ENCODE measurements at regions not wholly inside any gene's neighbourhood (a gene's known extent, or its start where the extent isn't known, plus 50 kb on each side); places are given as distances from the start of the nearest gene placed in this dataset.
A peak's percentile ranks its signal among the peaks of the same experiment; 100 is the strongest.

- Mint-ChIP-seq H3K27me3 (ENCODE audit: insufficient read depth) (no peaks in the 10 kb centered on the region), H3K4me1 (peaks cover 6% of the 10 kb centered on the region), H3K27ac (no peak overlapping the region), H3K9me3 (no peaks in the 10 kb centered on the region), H3K4me3 (no peak overlapping the region), H3K36me3 (ENCODE audit: low read depth) (no peaks in the 10 kb centered on the region)
- Histone ChIP-seq H3K9ac (ENCODE audit: extremely low read depth, low read length, poor library complexity, severe bottlenecking) (no peak overlapping the region), H3K36me3 (ENCODE audit: control insufficient read depth, insufficient read depth, low read length) (no peaks in the 10 kb centered on the region), H3K27me3 (ENCODE audit: control insufficient read depth, insufficient read depth, low read length, poor library complexity, severe bottlenecking) (no peaks in the 10 kb centered on the region), H3K27ac (ENCODE audit: low read depth, low read length) (no peak overlapping the region), H3K9me3 (ENCODE audit: control insufficient read depth, low read length) (no peaks in the 10 kb centered on the region), H3K4me1 (ENCODE audit: control insufficient read depth, insufficient read depth, low read length) (no peaks in the 10 kb centered on the region), H3K4me3 (ENCODE audit: low read length) (no peak overlapping the region)
- 92 to 100% methylated on average over 2 to 3 of the region's 3 CpGs for WGBS, 2 experiments (ENCODE audit: insufficient coverage in 1 of 2, insufficient read length in 1 of 2)
- TF ChIP-seq, protein P1, sequence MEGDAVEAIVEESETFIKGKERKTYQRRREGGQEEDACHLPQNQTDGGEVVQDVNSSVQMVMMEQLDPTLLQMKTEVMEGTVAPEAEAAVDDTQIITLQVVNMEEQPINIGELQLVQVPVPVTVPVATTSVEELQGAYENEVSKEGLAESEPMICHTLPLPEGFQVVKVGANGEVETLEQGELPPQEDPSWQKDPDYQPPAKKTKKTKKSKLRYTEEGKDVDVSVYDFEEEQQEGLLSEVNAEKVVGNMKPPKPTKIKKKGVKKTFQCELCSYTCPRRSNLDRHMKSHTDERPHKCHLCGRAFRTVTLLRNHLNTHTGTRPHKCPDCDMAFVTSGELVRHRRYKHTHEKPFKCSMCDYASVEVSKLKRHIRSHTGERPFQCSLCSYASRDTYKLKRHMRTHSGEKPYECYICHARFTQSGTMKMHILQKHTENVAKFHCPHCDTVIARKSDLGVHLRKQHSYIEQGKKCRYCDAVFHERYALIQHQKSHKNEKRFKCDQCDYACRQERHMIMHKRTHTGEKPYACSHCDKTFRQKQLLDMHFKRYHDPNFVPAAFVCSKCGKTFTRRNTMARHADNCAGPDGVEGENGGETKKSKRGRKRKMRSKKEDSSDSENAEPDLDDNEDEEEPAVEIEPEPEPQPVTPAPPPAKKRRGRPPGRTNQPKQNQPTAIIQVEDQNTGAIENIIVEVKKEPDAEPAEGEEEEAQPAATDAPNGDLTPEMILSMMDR (conservative IDR thresholded peaks at IDR 0.05): no peak
- no peak for DNase-seq
Observed at GRCh38 chr1:195898373-195898772, 709.9 kb downstream of the KCNT2 start.

- no peaks in the 10 kb centered on the region for H3K27me3 ChIP-seq (ENCODE audit: control insufficient read depth, insufficient read depth, low read length, poor library complexity, severe bottlenecking)
- no peak overlapping the region for H3K4me3 ChIP-seq (ENCODE audit: low read length)
- Mint-ChIP-seq H3K4me1 (peaks cover 6% of the 10 kb centered on the region), H3K27me3 (ENCODE audit: insufficient read depth) (no peaks in the 10 kb centered on the region), H3K4me3 (no peak overlapping the region), H3K9me3 (peaks cover 4% of the 10 kb centered on the region), H3K36me3 (ENCODE audit: low read depth) (no peaks in the 10 kb centered on the region), H3K27ac (no peak overlapping the region)
- DNase-seq: no peak
- TF ChIP-seq, protein P1 (conservative IDR thresholded peaks at IDR 0.05): peak; percentile 54
- 82 to 94% methylated on average over 4 to 6 of the region's 6 CpGs for WGBS, 2 experiments (ENCODE audit: insufficient coverage in 1 of 2, insufficient read length in 1 of 2)
- no peak overlapping the region for H3K9ac ChIP-seq (ENCODE audit: extremely low read depth, low read length, poor library complexity, severe bottlenecking)
- no peaks in the 10 kb centered on the region for H3K4me1 ChIP-seq (ENCODE audit: control insufficient read depth, insufficient read depth, low read length)
- no peak overlapping the region for H3K27ac ChIP-seq (ENCODE audit: low read depth, low read length)
- H3K36me3 ChIP-seq (ENCODE audit: control insufficient read depth, insufficient read depth, low read length): no peaks in the 10 kb centered on the region
- H3K9me3 ChIP-seq (ENCODE audit: control insufficient read depth, low read length): no peaks in the 10 kb centered on the region
Observed at GRCh38 chr1:195897076-195897475, 711.2 kb downstream of the KCNT2 start.

- Histone ChIP-seq H3K36me3 (ENCODE audit: control insufficient read depth, insufficient read depth, low read length) (no peaks in the 10 kb centered on the region), H3K27ac (ENCODE audit: low read depth, low read length) (no peak overlapping the region), H3K27me3 (ENCODE audit: control insufficient read depth, insufficient read depth, low read length, poor library complexity, severe bottlenecking) (no peaks in the 10 kb centered on the region), H3K4me3 (ENCODE audit: low read length) (no peak overlapping the region), H3K4me1 (ENCODE audit: control insufficient read depth, insufficient read depth, low read length) (no peaks in the 10 kb centered on the region), H3K9ac (ENCODE audit: extremely low read depth, low read length, poor library complexity, severe bottlenecking) (no peak overlapping the region), H3K9me3 (ENCODE audit: control insufficient read depth, low read length) (no peaks in the 10 kb centered on the region)
- H3K27ac Mint-ChIP-seq: no peak overlapping the region
- peaks cover 4% of the 10 kb centered on the region for H3K9me3 Mint-ChIP-seq
- H3K4me1 Mint-ChIP-seq: peaks cover 6% of the 10 kb centered on the region
- TF ChIP-seq, protein P1 (conservative IDR thresholded peaks at IDR 0.05): no peak
- H3K4me3 Mint-ChIP-seq: no peak overlapping the region
- no peaks in the 10 kb centered on the region for H3K36me3 Mint-ChIP-seq (ENCODE audit: low read depth)
- no peaks in the 10 kb centered on the region for H3K27me3 Mint-ChIP-seq (ENCODE audit: insufficient read depth)
- 78% methylated on average over 1 of the region's 1 CpG; no CpG with 5 or more reads in 1 of the 2 experiments for WGBS, 2 experiments (ENCODE audit: insufficient coverage in 1 of 2, insufficient read length in 1 of 2)
- DNase-seq: no peak
Observed at GRCh38 chr1:195894411-195894810, 713.8 kb downstream of the KCNT2 start.
